GM18951 (cell line): ENCODE measurements at regions not wholly inside any gene's neighbourhood (a gene's known extent, or its start where the extent isn't known, plus 50 kb on each side); places are given as distances from the start of the nearest gene placed in this dataset.

ENCODE experiments used
- POLR2A ChIP-seq: IDR thresholded peaks from 4 replicates; pipeline ENCODE4 v1.6.1; 2011; ENCODE audit warnings: mild to moderate bottlenecking; ENCODE audit not compliant: insufficient read length, insufficient read depth; ENCODE audit errors: extremely low read depth
- in situ Hi-C: fragments of 300-500 bp; cut with MboI; formaldehyde crosslinking; loops from one replicate; pipeline ENCODE4 v1.12.0; 2022; ENCODE audit warnings: low sequenced_read_pairs, mixed read lengths, inconsistent platforms; ENCODE audit not compliant: unreplicated experiment

GRCh38 chr18:53764086-53764485 lies 460.4 kb downstream of the MBD2 start:
- no peak for TF ChIP-seq POLR2A
- in situ Hi-C loops, result no loop called here

- TF ChIP-seq POLR2A, result no peak
- in situ Hi-C loops, result no loop called here
Measured at GRCh38 chr18:53757328-53757727, 467.1 kb downstream of the MBD2 start.

DNA sequence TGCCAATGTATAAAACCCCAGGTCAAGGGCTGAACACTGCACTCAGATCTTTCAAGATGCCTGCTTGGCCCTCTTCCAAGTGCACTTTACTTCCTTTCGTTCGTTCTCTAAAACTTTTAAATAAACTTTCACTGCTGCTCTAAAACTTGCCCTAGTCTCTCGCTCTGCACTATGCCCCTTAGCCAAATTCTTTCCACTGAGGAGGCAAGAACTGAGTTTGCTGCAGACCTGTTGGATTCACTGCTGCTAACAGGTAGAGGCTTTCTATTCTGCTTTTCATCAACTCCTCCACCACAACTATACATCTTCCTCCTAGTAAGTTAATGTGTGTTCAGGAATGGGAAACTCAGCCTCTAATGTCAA lies 467.9 kb downstream of the MBD2 start:
- TF ChIP-seq POLR2A, result no peak
- in situ Hi-C loops, result no loop called here

DNA sequence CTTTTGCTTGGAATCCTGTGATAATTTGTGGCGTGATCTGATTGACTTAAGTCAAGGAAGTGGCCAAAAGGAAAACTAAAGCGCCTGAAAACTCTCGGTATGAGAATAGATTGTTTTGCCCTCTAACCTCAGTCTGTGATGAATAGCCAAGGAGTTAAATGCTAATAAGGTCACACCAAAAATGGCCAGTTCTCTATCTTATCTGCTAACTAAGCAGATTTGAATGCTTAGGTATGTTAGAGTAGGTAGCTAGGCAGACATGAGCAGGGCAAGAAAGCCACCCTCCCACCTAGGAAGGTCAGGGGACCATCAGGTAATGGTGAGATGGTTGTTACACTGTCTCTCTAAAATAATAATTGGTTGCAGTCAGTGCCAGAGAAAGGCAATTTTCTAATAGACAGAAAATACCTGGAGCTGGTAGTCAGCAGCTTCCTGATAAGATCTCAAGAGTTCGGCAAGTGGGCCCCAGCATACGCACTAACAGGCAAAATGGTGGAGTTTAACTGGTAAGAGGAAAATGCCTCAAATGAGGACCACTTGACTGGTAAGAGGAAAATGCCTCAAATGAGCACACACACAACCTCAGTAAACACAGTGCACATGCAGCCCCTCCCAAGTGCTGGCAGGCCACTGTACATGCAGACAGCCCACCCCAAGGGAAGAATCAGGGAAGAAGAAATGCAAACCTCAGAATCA lies 468.4 kb downstream of the MBD2 start:
- TF ChIP-seq POLR2A, result no peak
- in situ Hi-C loops, result no loop called here

DNA sequence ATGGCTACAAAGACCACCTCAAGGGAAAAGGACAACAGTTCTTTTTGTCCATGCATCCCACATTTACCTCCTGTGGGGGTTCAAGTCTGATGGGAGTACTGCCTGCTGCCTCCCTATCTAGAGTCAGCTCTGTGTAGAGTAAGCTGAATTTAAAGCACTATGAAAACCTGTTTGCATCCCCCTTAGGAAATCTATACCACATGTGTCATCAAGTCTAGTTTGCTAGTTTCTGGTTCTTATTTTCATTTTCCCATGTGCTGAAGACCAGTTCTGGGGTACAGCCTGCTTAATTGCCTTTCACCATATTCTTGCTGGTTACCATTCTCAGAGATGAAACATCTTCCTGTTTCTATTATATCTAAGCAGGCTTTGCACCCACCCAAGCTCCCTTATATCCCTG lies 470.3 kb downstream of the MBD2 start:
- TF ChIP-seq POLR2A, result no peak
- in situ Hi-C loops, result no loop called here

DNA sequence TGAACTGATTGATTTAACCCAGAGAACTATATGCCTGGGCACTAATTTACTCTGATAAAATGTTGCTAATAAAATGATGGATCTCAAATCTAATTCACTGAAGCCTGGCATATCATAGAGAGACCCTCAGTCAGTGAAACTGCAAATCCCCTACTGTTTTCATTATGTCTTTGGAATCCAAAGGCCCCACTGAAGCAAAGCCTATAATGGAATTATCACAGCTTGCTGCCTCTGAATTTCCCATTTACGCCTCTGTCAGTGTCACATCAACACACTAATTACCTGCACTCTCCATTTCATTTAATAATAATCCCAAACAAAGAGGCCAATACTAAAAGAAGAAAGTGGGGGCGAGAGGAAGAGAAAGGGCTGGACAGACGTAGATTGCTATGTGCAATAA lies 470.9 kb downstream of the MBD2 start:
- TF ChIP-seq POLR2A, result no peak
- in situ Hi-C loops, result no loop called here

GRCh38 chr18:53752781-53753367 lies 471.6 kb downstream of the MBD2 start:
- TF ChIP-seq POLR2A, result no peak

DNA sequence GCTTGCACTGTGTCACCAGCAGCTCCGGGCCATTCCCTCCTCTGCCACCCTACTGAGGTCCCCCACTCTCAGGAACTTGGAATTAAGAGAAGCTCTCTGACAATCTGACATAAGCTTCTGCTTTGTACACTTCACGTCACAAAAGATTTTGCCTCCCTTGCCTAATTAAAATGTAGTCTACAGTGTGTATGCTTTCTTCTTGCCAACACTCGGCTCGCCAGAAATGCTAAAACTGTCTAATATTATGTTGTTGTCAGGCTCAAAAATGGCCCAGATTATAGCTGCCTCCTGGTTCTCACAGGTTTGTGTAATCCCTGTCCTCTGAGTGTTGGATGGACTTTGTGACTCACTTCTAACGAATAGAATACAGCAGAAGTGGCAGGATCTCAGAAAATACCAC lies 474.7 kb downstream of the MBD2 start:
- TF ChIP-seq POLR2A, result no peak
- in situ Hi-C loops, result no loop called here

More at GRCh38 chr18:53752781-53753367, 471.6 kb downstream of the MBD2 start:
- in situ Hi-C loops, result no loop called here

DNA sequence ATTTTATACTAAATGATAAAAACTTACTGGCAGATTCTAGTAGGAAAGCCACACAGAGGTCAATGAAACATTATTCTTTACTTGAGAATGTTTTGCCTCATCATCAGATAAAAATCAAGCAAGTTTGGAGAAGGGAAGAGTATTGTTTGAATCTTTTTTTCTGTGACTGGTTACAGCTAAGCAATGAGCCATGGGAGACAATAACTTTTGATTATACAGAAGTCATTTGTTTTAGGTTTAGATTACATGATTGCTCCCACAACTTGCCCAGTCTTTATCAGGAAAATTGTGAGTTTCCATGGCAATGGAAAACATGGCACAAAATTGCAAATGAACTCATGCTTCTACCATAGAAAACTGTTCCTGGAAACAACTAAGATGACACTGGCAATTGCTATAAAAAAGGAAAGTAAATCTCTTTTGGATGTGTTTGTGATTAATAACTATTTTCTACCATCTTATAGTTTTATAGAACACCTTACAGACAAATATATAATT lies 476.8 kb downstream of the MBD2 start:
- no peak for TF ChIP-seq POLR2A
- in situ Hi-C loops, result no loop called here

GRCh38 chr18:53747210-53747609 lies 477.3 kb downstream of the MBD2 start:
- in situ Hi-C loops, result no loop called here
- no peak for TF ChIP-seq POLR2A

GRCh38 chr18:53745986-53746385 lies 478.5 kb downstream of the MBD2 start:
- in situ Hi-C loops, result no loop called here
- no peak for TF ChIP-seq POLR2A

DNA sequence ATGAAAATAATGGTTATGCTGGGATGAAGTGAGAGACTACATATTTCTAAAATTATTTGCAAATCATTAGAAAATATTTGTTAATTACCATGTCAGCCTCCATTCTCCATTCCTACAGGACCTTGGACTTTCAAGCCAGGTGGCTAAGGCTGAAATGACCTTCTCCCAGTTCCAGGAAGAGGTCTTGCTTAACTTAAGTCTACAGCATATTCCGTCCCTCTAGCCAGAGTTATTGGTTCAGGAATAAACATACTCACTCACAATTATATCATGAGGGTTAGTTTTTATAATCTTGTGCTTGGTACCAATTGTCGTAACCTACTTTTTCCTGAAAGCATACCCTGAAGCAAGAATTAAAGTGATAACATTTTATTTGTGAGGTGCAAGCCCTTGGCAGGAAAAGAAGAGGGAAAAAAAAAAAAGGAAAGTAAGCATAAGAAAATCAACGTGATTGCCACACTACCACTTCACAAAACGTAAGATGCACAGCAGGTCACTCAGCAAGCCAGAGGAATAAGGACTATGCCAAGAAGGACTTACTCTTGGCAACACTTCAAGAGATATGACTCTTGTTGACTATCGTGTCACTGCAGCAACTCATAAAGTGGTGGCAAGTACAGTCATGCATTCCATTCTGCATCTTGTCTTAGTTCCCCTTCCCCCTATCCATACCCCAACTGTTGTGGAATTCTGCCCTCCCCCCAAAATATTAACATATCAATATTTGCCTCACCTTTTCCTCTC lies 479.1 kb downstream of the MBD2 start:
- no peak for TF ChIP-seq POLR2A
- in situ Hi-C loops, result no loop called here

GRCh38 chr18:53739700-53740099 lies 484.8 kb downstream of the MBD2 start:
- in situ Hi-C loops, result no loop called here
- no peak for TF ChIP-seq POLR2A

DNA sequence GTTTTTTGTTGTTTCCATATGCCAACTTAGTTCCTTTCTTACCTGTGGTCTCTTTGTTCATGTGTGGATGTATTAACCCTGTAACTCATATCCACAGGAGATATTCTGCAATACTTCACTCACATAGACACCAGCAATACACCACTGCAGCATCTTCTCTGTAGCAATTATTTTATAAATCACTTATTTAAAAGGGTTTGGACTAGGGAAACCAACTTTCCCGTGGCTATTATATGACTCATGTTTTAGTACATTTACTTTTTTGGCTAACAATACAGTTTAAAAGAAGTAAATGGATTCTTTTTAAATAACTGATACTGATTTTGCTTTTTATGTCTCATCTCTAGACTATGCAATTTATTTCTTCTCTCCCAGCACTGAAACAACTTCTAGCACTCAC lies 488.9 kb downstream of the MBD2 start:
- no peak for TF ChIP-seq POLR2A
- in situ Hi-C loops, result no loop called here

- in situ Hi-C loops, result no loop called here
- no peak for TF ChIP-seq POLR2A
Measured at GRCh38 chr18:53715243-53715853, 509.1 kb downstream of the MBD2 start.
